ENCODE measurements at regions not wholly inside any gene's neighbourhood (a gene's known extent, or its start where the extent isn't known, plus 50 kb on each side); places are given as distances from the start of the nearest gene placed in this dataset.
"Not testable (repeated sequence)": the region's sequence is repeated elsewhere in the genome, so short reads cannot be mapped to it uniquely, and the experiment has no call there.

- no peaks in the 10 kb centered on the region for H3K4me1 Mint-ChIP-seq (ENCODE audit: low read depth)
- H3K9me3 Mint-ChIP-seq: no peaks in the 10 kb centered on the region
- no peak overlapping the region for H3K4me3 Mint-ChIP-seq
- no peaks in the 10 kb centered on the region for H3K27me3 Mint-ChIP-seq (ENCODE audit: low read depth)
- no peak overlapping the region for H3K27ac Mint-ChIP-seq
- no peak for DNase-seq (ENCODE audit: low spot score)
- H3K36me3 Mint-ChIP-seq (ENCODE audit: low read depth): no peaks in the 10 kb centered on the region
These were observed 420.6 kb upstream of the PABPC4L start for GRCh38 chr4:134622199-134622598.

GRCh38 chr4:134621715-134622114 lies 420.1 kb upstream of the PABPC4L start:
- not testable (repeated sequence) for H3K27ac Mint-ChIP-seq; H3K4me1 Mint-ChIP-seq (ENCODE audit: low read depth); H3K4me3 Mint-ChIP-seq; H3K9me3 Mint-ChIP-seq; DNase-seq (ENCODE audit: low spot score); H3K27me3 Mint-ChIP-seq (ENCODE audit: low read depth); H3K36me3 Mint-ChIP-seq (ENCODE audit: low read depth)

- no peak overlapping the region for H3K4me3 Mint-ChIP-seq
- DNase-seq (ENCODE audit: low spot score): no peak
- no peaks in the 10 kb centered on the region for H3K36me3 Mint-ChIP-seq (ENCODE audit: low read depth)
- no peaks in the 10 kb centered on the region for H3K27me3 Mint-ChIP-seq (ENCODE audit: low read depth)
- no peaks in the 10 kb centered on the region for H3K4me1 Mint-ChIP-seq (ENCODE audit: low read depth)
- H3K9me3 Mint-ChIP-seq: no peaks in the 10 kb centered on the region
- no peak overlapping the region for H3K27ac Mint-ChIP-seq
These were observed 409.4 kb upstream of the PABPC4L start for GRCh38 chr4:134610956-134611355.

- H3K27me3 Mint-ChIP-seq (ENCODE audit: low read depth): no peaks in the 10 kb centered on the region
- H3K4me1 Mint-ChIP-seq (ENCODE audit: low read depth): no peaks in the 10 kb centered on the region
- no peaks in the 10 kb centered on the region for H3K36me3 Mint-ChIP-seq (ENCODE audit: low read depth)
- no peak overlapping the region for H3K27ac Mint-ChIP-seq
- H3K4me3 Mint-ChIP-seq: no peak overlapping the region
- DNase-seq (ENCODE audit: low spot score): no peak
- no peaks in the 10 kb centered on the region for H3K9me3 Mint-ChIP-seq
These were observed 408.6 kb upstream of the PABPC4L start for GRCh38 chr4:134610172-134610571.

- peaks cover 10% of the 10 kb centered on the region for H3K9me3 Mint-ChIP-seq
- no peak overlapping the region for H3K27ac Mint-ChIP-seq
- peaks cover 4% of the 10 kb centered on the region for H3K27me3 Mint-ChIP-seq (ENCODE audit: low read depth)
These were observed 400.1 kb upstream of the PABPC4L start for GRCh38 chr4:134601706-134602105.

GRCh38 chr4:134591326-134591725 lies 389.7 kb upstream of the PABPC4L start:
- Mint-ChIP-seq H3K4me3 (no peak overlapping the region), H3K36me3 (ENCODE audit: low read depth) (no peaks in the 10 kb centered on the region), H3K27me3 (ENCODE audit: low read depth) (no peaks in the 10 kb centered on the region), H3K9me3 (no peaks in the 10 kb centered on the region), H3K4me1 (ENCODE audit: low read depth) (peaks cover 1% of the 10 kb centered on the region), H3K27ac (no peak overlapping the region)
- no peak for DNase-seq (ENCODE audit: low spot score)

More at GRCh38 chr4:134601706-134602105, 400.1 kb upstream of the PABPC4L start:
- no peak for DNase-seq (ENCODE audit: low spot score)
- no peaks in the 10 kb centered on the region for H3K36me3 Mint-ChIP-seq (ENCODE audit: low read depth)
- no peak overlapping the region for H3K4me3 Mint-ChIP-seq
- no peaks in the 10 kb centered on the region for H3K4me1 Mint-ChIP-seq (ENCODE audit: low read depth)

- H3K9me3 Mint-ChIP-seq: peaks cover 14% of the 10 kb centered on the region
- H3K4me3 Mint-ChIP-seq: no peak overlapping the region
- no peak overlapping the region for H3K27ac Mint-ChIP-seq
- peaks cover 5% of the 10 kb centered on the region for H3K4me1 Mint-ChIP-seq (ENCODE audit: low read depth)
- H3K27me3 Mint-ChIP-seq (ENCODE audit: low read depth): no peaks in the 10 kb centered on the region
- DNase-seq (ENCODE audit: low spot score): no peak
- H3K36me3 Mint-ChIP-seq (ENCODE audit: low read depth): peaks cover 1% of the 10 kb centered on the region
These were observed 384.4 kb upstream of the PABPC4L start for GRCh38 chr4:134585972-134586371.

- H3K27me3 Mint-ChIP-seq (ENCODE audit: low read depth): no peaks in the 10 kb centered on the region
- no peak overlapping the region for H3K27ac Mint-ChIP-seq
- no peaks in the 10 kb centered on the region for H3K36me3 Mint-ChIP-seq (ENCODE audit: low read depth)
- DNase-seq (ENCODE audit: low spot score): no peak
- no peak overlapping the region for H3K4me3 Mint-ChIP-seq
- peaks cover 13% of the 10 kb centered on the region for H3K9me3 Mint-ChIP-seq
- H3K4me1 Mint-ChIP-seq (ENCODE audit: low read depth): no peaks in the 10 kb centered on the region
These were observed 365.9 kb upstream of the PABPC4L start for GRCh38 chr4:134567461-134567860.

GRCh38 chr4:134560728-134561127 lies 359.1 kb upstream of the PABPC4L start:
- no peak for DNase-seq (ENCODE audit: low spot score)
- Mint-ChIP-seq H3K27ac (no peak overlapping the region), H3K4me1 (ENCODE audit: low read depth) (no peaks in the 10 kb centered on the region), H3K36me3 (ENCODE audit: low read depth) (no peaks in the 10 kb centered on the region), H3K27me3 (ENCODE audit: low read depth) (no peaks in the 10 kb centered on the region), H3K9me3 (no peaks in the 10 kb centered on the region), H3K4me3 (no peak overlapping the region)

- Mint-ChIP-seq H3K4me1 (ENCODE audit: low read depth) (no peaks in the 10 kb centered on the region), H3K36me3 (ENCODE audit: low read depth) (peaks cover 2% of the 10 kb centered on the region), H3K4me3 (no peak overlapping the region), H3K27me3 (ENCODE audit: low read depth) (no peaks in the 10 kb centered on the region), H3K27ac (no peak overlapping the region), H3K9me3 (peaks cover 18% of the 10 kb centered on the region)
- DNase-seq (ENCODE audit: low spot score): no peak
These were observed 350.5 kb upstream of the PABPC4L start for GRCh38 chr4:134552063-134552462.

GRCh38 chr4:134551348-134551747 lies 349.8 kb upstream of the PABPC4L start:
- no peak for DNase-seq (ENCODE audit: low spot score)
- Mint-ChIP-seq H3K4me3 (no peak overlapping the region), H3K27ac (no peak overlapping the region), H3K36me3 (ENCODE audit: low read depth) (peaks cover 2% of the 10 kb centered on the region), H3K9me3 (peaks cover 24% of the 10 kb centered on the region), H3K27me3 (ENCODE audit: low read depth) (no peaks in the 10 kb centered on the region), H3K4me1 (ENCODE audit: low read depth) (no peaks in the 10 kb centered on the region)

GRCh38 chr4:134548052-134548628 lies 346.6 kb upstream of the PABPC4L start:
- no peak for DNase-seq (ENCODE audit: low spot score)
- Mint-ChIP-seq H3K27ac (no peak overlapping the region), H3K9me3 (peaks cover 27% of the 10 kb centered on the region), H3K36me3 (ENCODE audit: low read depth) (peaks cover 2% of the 10 kb centered on the region), H3K27me3 (ENCODE audit: low read depth) (no peaks in the 10 kb centered on the region), H3K4me3 (no peak overlapping the region), H3K4me1 (ENCODE audit: low read depth) (no peaks in the 10 kb centered on the region)

GRCh38 chr4:134546279-134546678 lies 344.7 kb upstream of the PABPC4L start:
- Mint-ChIP-seq H3K27me3 (ENCODE audit: low read depth) (no peaks in the 10 kb centered on the region), H3K36me3 (ENCODE audit: low read depth) (peaks cover 2% of the 10 kb centered on the region), H3K4me1 (ENCODE audit: low read depth) (no peaks in the 10 kb centered on the region), H3K9me3 (peaks cover 27% of the 10 kb centered on the region), H3K4me3 (no peak overlapping the region), H3K27ac (no peak overlapping the region)
- DNase-seq (ENCODE audit: low spot score): no peak

GRCh38 chr4:134544303-134544770 lies 342.7 kb upstream of the PABPC4L start:
- Mint-ChIP-seq H3K4me3 (no peak overlapping the region), H3K9me3 (peaks cover 24% of the 10 kb centered on the region), H3K27me3 (ENCODE audit: low read depth) (no peaks in the 10 kb centered on the region), H3K27ac (no peak overlapping the region), H3K4me1 (ENCODE audit: low read depth) (no peaks in the 10 kb centered on the region), H3K36me3 (ENCODE audit: low read depth) (peaks cover 2% of the 10 kb centered on the region)
- no peak for DNase-seq (ENCODE audit: low spot score)

- DNase-seq (ENCODE audit: low spot score): no peak
- Mint-ChIP-seq H3K4me1 (ENCODE audit: low read depth) (no peaks in the 10 kb centered on the region), H3K9me3 (no peaks in the 10 kb centered on the region), H3K27ac (no peak overlapping the region), H3K4me3 (no peak overlapping the region), H3K27me3 (ENCODE audit: low read depth) (no peaks in the 10 kb centered on the region), H3K36me3 (ENCODE audit: low read depth) (no peaks in the 10 kb centered on the region)
These were observed 339.0 kb upstream of the PABPC4L start for GRCh38 chr4:134540588-134540987.
